Limb (tissue), 2 donors: ENCODE measurements at regions not wholly inside any gene's neighbourhood (a gene's known extent, or its start where the extent isn't known, plus 50 kb on each side); places are given as distances from the start of the nearest gene placed in this dataset.
"Not testable (repeated sequence)": the region's sequence is repeated elsewhere in the genome, so short reads cannot be mapped to it uniquely, and the experiment has no call there.

Experiments used
- DNase-seq, 2 donors: peaks; one replicate each; pipeline ENCODE4 v3.0.0-alpha.2; 2016; ENCODE audit errors: extremely low spot score in 2 of 2

- DNase-seq, result no peak
Observed at GRCh38 chr6:26232306-26232939, 132.6 kb upstream of the BTN3A2 start.

DNA sequence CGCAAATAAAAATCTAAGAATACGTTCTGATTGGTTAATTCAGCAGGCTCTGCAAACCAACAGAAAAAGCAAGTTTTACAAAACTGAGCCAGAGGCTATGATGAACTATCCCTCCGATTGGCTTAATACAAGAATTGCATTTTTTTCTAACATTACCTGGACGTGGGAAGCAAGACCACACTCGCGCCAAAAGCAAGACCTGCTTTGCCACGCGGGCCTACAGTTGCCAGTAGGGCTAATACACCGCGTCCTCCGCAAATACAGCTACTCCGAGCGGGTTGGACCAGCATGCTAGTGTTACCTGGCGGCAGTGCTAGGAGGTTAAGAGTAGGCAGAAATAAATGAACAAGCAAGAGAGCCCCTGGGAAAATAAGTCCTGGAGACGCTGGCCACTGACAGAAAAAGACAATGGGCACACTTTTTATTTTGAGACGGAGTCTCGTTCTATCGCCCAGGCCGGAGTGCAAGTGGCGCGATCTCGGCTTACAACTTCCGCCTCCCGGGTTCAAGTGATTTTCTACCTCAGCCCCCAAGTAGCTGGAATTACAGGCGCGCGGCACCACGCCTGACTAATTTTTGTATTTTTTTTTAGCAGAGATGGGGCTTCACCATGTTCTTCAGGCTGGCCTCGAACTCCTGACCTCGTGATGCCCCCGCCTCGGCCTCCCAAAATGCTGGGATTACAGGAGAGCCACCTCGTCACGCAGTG lies 131.9 kb upstream of the BTN3A2 start:
- DNase-seq, result peak; percentile 68 to 84

DNA sequence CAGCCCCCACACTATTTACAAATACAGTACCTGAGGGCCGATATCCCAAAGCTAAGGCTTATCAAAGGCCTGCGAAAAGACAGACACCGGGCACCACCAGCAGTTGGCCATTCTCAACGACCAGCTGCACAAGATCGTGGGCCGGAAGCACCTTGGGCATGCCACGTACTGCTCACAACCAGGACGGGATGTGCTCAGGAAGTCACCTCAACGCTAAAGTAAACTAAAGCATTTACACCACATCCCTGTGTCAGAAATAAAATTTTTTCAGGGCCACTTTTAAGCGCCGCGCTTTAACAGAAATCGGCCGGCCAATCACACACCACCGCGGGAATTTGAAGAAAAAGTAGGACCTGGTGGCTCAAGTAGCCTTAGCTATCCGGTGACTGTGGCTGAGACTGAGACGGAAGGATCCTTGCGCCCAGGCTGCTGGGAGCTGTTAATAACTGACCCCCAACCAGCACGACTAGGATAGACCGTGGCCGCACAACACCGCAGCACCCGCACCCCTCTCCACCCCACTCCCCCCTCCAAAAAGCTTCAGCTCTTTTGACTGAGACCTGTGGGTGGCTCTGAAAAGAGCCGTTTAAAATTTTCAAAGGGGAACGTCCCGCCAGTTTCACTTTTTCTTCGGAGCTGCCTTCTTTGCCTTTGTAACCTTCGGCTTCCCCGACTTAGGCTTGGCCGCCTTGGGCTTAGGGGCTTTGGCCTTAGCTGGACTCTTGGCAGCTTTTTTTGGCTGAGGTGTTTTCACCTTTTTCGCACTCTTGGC lies 131.2 kb upstream of the BTN3A2 start:
- DNase-seq, result peak; percentile 69 to 72

- DNase-seq, result peak; percentile 86 to 94
Observed at GRCh38 chr6:26234421-26235301, 130.3 kb upstream of the BTN3A2 start.

- DNase-seq, result no peak
Observed at GRCh38 chr6:26235302-26235670, 129.7 kb upstream of the BTN3A2 start.

- DNase-seq, result not testable (repeated sequence)
Observed at GRCh38 chr6:26239415-26239814, 125.6 kb upstream of the BTN3A2 start.

DNA sequence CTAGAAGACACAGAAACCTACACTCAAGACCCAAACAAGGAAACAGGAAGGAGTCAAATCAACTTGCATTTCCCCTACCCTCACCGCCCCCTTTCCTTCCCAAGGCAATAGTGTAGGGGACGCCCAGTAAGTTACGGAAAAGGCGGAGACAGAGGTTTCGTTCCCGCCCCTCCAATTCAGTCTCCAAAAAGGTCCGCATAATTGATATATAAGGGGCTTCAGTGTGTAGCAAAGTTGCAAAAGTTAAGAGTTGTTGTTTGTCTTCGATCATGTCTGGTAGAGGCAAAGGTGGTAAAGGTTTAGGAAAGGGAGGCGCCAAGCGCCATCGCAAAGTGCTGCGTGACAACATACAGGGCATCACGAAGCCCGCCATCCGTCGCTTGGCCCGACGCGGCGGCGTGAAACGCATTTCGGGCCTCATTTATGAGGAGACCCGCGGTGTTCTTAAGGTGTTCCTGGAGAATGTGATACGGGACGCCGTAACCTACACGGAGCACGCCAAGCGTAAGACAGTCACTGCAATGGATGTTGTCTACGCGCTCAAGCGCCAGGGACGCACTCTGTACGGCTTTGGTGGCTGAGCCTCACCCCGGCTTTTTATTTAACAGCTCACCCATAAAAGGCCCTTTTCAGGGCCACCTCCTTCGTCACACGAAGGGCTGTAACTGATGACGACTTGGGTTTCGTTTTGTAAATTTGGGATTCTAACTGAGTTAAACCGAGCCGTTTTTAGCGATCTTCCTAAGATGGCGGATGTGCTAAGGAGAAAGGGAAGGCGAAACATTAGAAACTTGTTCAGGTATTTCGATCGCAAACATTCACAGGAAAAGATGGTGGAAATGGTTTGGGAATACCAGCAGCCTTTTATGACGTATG lies 124.6 kb upstream of the BTN3A2 start:
- DNase-seq, result peak; percentile 88 to 95

DNA sequence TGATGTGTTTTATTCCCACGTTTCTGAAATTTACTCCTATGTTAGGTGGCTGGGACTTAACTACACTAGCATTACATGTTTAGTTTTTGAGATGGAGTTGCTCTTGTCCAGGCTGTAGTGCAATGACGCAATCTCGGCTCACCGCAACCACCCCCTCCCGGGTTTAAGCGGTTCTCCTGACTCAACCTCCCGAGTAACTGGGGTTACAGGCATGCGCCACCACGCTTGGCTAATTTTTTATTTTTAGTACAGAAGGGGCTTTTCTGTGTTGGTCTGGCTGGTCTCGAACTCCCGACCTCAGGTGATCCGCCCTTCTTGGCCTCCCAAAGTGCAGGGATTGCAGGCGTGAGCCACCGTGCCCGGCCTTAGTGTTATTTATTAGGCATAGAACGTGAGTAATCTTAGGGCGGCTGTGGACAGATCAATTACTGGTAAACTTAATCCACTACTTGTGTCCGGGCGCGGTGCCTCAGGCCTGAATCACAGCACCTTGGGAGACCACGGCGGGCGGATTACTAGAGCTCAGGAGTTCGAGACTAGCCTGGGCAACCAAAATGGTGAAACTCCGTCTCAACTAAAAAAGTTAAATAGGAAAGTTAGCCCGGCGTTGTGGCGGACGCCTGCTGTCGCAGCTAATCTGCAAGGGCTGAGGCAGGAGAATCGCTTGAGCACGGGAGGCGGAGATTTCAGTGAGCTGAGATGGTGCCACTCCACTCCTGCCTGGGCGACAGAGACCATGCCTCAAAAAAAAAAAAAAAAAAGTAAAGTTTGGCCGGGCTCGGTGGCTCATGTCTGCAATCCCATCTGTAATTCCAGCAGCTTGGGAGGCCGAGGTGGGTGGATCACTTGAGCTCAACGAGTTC lies 123.7 kb upstream of the BTN3A2 start:
- DNase-seq, result peak in 1 of 2 donors; percentile 77

GRCh38 chr6:26243132-26243531 lies 121.9 kb upstream of the BTN3A2 start:
- DNase-seq, result no peak

GRCh38 chr6:26243752-26244151 lies 121.2 kb upstream of the BTN3A2 start:
- no peak for DNase-seq

- DNase-seq, result no peak
Observed at GRCh38 chr6:26246058-26246457, 118.9 kb upstream of the BTN3A2 start.

GRCh38 chr6:26246553-26246952 lies 118.4 kb upstream of the BTN3A2 start:
- no peak for DNase-seq

GRCh38 chr6:26249707-26249956 lies 115.4 kb upstream of the BTN3A2 start:
- DNase-seq, result no peak

GRCh38 chr6:26249957-26250697 lies 114.9 kb upstream of the BTN3A2 start:
- DNase-seq, result peak; percentile 79 to 81

- DNase-seq, result peak in 1 of 2 donors; percentile 72
Observed at GRCh38 chr6:26250698-26251044, 114.3 kb upstream of the BTN3A2 start.

- DNase-seq, result peak; percentile 80 to 93
Observed at GRCh38 chr6:26251354-26252076, 113.5 kb upstream of the BTN3A2 start.

- no peak for DNase-seq
Observed at GRCh38 chr6:26252077-26252472, 112.9 kb upstream of the BTN3A2 start.

- no peak for DNase-seq
Observed at GRCh38 chr6:26254724-26255123, 110.3 kb upstream of the BTN3A2 start.

- DNase-seq, result no peak
Observed at GRCh38 chr6:26257272-26257671, 107.7 kb upstream of the BTN3A2 start.
